Endothelial cell of hepatic sinusoid (primary cell): ENCODE measurements at regions not wholly inside any gene's neighbourhood (a gene's known extent, or its start where the extent isn't known, plus 50 kb on each side); places are given as distances from the start of the nearest gene placed in this dataset.
"Not testable (repeated sequence)": the region's sequence is repeated elsewhere in the genome, so short reads cannot be mapped to it uniquely, and the experiment has no call there.

ENCODE experiments used
- in situ Hi-C: cut with HindIII; loops from 2 replicates; pipeline ENCODE4 v1.10.0; 2017; ENCODE audit warnings: low sequenced_read_pairs

DNA sequence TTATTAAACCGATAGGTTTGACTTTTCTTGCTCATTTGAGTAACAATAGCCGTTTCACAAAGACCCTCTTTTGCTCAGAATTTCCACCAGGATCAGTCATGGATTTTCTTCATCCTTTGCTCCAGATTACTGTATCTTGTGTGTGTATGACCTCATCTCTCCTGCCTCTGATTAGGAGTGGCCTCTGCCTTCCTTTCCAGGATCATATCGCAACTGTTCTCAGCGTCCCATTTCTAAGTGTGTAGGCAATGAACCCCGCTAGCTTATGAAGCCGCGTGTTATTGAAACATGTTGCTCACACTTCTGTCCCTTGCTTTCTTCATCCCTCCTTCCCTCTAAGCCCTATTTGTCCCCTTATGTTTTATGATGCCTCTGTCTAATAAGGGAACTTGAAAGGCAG, 169.8 kb upstream of the RPS23 start:
- in situ Hi-C loops = no loop called here

DNA sequence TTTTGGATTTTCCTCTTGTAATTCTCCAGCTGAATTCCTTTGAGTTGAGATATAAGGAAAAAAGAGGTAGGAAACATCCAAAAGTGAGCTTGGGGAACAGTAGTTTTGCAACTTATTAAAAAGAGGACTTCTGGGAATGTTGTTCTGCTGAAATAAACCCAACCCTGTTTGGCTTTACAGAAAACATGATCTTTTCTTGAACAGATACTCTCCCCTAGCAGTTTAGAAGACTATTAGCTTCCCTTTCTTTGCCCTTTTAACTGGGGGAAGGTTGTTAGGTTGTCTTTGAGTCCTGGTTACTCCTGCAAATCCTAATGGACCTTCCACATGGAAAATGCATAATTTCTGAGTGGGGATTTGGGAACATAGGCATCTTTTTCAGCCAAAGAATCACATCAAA, 168.7 kb upstream of the RPS23 start:
- in situ Hi-C loops = no loop called here

DNA sequence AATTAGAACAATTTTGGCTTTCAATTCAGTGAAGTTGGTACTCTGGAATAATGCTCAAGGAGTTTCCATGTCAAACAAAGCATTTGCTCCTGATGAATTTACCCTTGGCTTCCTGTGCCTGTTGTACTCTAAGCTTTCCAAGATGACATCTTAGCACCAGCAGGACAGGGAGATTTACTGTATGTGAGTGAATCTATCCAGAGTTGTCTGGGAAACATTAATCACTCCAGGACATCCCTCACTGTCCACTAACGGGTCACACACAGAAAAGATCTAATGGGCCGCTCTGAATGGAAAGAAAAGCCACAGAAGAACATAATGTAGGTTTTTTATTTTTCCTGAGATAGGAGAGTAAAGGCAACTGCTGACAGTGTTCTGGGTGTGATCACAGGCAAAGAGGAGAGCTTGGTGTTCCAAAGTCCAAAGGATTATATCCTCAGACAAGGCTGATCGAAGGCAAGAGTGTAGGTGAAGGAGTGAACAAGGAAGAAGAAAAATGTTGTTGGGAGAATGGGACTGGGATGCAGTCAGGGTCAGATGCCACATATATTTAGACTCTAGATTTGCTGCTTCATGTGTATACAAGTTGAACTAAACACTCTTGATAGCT, 167.7 kb upstream of the RPS23 start:
- in situ Hi-C loops = no loop called here

DNA sequence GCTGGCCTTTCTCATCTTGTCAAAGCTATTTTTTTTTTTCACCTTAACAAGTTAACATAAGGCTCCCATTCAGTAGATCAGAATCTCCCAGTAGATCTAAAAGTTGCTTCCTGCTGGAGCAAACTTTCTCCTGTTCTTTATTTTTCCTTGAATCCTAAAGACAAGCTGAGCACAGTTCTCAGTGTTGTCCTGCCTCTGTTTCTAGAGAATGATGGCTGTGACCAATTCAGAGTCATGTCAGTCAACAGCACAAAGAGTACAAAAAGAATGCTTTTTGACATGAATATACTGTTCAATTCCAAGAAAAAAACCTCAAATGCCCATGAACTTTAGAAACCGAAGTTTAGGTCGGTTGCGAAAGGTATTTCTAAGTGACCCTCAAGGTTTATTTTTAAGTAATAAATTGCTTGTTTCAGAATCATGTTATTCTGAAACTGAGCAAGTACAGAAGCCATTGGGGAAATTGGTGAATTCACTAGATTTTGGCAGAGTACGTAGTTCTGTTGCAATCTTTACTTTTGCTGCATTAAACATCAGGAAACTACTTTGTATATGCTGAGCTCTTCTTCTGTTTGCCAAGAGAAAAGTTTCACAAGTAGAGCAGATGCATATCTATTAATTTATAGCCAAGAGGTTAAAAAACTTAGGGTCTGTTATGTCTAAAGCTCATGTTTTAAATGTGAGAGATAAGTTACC, 161.7 kb upstream of the RPS23 start:
- in situ Hi-C loops = no loop called here

DNA sequence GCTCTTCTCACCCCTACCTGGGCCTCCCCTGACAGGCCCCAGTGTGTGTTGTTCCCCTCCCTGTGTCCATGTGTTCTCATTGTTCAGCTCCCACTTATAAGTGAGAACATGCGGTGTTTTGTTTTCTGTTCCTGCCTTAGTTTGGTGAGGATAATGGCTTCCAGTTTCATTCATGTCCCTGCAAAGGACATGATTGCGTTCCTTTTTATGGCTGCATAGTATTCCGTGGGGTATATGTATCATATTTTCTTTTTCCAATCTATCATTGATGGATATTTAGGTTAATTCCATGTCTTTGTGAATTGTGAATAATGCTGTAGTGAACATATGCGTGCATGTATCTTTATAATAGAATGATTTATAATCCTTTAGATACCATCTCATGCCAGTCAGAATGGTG, 159.4 kb upstream of the RPS23 start:
- in situ Hi-C loops = not testable (repeated sequence)

DNA sequence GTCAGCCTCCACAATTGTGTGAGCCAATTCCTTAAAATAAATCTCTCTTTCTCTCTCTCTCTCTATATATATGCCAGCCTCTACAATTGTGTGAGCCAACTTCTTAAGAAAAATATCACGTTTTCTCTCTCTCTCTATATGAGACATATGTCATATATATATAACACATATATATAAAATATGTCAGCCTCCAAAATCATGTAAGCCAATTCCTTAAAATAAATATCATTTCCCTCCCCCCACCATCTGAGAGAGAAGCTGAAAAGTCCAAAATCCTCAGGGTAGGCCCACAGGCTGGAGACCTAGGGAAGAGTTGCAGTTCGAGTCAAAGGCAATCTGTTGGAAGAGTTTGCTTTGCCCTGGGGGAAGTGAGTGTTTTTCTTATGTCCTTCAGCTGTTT, 158.1 kb upstream of the RPS23 start:
- in situ Hi-C loops = no loop called here

DNA sequence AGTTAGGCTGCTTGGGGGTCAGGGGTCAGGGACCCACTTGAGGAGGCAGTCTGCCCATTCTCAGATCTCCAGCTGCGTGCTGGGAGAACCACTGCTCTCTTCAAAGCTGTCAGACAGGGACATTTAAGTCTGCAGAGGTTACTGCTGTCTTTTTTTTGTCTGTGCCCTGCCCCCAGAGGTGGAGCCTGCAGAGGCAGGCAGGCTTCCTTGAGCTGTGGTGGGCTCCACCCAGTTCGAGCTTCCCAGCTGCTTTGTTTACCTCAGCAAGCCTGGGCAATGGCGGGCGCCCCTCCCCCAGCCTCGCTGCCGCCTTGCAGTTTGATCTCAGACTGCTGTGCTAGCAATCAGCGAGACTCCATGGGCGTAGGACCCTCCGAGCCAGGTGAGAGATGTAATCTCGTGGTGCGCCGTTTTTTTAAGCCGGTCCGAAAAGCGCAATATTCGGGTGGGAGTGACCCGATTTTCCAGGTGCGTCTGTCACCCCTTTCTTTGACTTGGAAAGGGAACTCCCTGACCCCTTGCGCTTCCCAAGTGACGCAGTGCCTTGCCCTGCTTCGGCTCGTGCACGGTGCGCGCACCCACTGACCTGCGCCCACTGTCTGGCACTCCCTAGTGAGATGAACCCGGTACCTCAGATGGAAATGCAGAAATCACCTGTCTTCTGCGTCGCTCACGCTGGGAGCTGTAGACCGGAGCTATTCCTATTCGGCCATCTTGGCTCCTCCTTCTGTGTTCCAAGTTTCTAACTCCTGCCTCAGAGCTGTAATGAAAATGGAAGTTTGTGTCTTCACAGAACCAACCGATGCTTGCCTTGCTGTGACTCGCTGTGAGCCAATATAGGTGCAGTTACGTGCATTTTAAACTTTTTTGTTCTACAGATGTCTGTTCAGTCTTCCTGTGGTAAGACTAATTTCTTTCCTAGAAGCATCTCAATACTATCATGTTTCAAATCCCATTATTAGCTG, 156.8 kb upstream of the RPS23 start:
- in situ Hi-C loops = not testable (repeated sequence)

DNA sequence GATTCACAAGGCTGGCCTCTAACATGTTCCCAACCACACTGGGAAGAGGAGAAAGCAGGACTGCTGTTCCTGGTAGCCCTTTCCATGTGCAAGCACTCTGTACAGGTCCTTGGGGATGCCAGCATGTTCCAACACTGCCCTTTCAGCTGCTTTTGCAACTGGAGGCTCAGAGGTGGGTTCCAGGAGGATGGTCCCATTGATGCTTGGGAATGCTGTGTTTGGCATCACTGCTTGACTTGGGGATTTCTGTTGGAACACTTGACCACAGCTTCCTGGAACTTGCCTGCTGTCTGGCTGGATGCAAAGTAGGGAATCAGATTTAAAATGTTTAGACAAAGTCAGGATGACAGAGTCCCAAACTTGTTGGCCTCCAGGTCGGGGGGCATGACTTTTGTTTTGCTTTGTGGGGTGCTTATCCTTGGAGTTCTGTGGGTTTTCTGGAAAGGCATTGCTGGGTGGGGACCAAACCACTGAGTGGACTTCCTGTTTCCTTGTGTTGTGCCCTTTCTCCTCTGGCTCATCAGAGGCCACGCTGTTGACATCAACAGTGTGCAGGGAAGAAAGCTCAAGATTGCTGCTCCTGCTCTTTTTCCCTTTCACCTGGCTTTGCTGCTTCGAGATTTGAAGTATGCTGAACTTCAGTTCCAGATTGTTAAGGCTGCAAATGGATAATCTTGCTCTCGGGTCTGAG, 148.5 kb upstream of the RPS23 start:
- in situ Hi-C loops = no loop called here

DNA sequence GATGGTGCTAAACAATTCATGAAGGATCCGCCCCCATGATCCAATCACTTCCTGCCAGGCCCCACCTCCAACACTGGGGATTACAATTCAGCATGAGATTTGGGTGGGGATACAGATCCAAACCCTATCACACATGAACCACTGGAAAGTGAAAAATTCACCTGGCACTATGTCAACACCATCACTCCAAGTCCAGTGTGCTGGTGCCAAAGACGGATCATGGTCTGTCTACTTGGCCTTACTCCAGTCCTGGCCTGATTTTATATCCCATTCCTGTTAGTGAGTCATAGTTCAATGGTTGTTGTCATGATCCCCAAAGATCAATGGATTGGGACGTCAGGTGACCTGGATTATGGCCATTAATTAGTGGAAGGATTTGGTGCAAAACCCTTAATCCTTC, 147.4 kb upstream of the RPS23 start:
- in situ Hi-C loops = no loop called here

DNA sequence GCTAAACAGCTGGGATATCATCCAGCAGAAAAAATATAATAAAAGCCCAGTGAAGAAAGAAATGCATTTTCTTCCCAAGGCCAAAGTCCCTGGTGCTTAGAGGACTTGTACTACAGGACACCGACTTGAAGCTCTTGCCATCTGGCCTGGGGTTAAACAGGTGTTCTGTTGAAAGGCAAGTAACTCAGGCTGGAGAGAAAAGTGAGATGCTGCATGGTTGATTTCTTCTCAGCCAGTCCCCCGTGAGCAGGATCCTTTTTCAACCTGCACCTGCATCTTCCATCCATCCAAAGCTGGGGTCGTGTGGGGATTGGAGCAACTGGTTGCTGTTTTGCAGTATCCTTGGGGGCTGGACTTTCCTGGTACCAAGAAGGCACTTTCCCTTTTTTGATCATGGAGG, 146.1 kb upstream of the RPS23 start:
- in situ Hi-C loops = no loop called here

DNA sequence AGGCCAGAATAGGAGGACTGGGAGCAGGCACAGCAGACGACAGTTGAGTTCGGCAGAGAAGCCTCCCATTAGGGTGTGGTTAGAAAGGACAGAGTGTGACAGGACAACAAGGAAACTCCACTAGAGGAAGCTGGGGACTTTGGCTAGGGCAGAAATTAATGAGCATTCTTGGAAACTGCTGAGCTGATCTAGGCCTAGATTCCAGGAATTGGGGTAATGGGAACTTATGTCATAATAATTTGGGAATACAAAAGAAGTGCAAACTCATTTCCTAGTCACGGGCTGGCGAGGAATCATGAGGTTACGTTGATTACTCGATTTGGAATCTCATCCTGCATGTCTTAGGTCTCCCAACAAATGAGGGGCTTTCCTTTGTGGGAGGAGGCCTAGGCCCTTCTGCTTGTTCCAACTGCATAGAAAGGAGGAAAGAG, 144.6 kb upstream of the RPS23 start:
- in situ Hi-C loops = no loop called here

DNA sequence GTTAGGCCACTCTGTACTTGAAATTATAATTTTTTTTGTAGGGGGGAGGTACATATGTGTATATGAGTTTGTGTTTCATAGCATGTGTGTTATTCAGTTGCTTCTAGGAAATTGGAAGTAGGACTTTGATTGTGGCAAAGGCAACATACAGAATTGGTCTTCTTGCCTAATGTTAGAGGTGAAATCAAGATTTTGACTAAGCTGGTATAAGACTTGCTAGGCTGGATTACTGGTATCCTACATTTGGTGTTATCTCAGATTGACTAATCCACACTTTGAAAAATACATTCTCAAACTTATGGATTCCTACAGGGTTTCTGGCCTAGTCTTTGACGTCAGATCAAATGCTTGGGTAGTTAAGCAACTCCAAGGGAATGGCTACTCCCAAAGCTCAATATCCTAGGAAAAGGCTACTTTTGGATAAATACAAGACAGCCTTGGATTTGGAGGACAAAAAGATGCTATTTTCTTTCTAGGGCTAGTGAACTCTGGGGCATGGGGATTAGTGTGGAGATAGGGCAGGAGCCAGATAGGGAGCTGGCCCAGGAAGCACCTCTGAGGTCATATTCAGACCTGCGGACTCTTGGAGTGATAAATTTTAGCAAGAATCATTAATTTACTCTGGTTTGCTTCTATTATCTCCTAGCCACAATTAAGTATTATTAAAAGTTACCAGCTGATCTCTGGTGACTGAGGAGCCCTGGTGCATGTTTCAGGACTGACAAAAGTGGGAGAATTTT, 144.0 kb upstream of the RPS23 start:
- in situ Hi-C loops = no loop called here

DNA sequence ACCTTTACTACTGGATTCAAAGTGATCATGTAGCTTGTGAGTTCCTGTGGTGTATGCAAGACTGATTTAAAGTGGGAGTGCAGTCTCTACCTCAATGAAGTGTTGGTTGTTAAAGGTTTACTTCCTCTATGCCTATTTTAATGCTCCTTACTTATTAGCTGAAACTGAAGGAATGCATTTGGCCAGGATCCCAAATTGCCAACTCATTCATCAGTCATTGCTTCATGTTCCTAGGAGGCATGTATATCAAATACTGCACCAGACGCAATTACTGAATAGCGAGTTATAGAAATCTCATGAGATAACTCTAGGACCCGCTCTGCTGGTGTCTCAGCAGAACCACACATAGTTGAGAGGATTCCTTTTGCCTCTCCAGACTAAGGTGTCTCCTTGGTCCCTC, 143.0 kb upstream of the RPS23 start:
- in situ Hi-C loops = no loop called here

DNA sequence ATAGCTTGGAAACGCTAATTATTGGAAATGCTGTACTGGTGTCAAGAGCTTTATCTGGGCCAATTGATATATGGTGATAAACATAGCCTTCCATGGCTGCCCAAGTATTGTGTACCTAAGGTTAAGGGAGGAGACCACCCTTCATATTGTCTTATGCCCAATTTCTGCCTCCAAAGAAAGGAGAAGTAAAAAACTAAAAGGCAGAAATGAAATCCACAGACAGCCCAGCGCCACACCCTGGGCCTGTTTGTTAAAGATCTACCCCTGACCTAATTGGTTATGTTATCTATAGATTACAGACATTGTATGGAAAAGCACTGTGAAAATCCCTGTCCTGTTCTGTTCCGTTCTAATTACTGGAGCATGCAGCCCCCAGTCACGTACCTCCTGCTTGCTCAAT, 142.4 kb upstream of the RPS23 start:
- in situ Hi-C loops = not testable (repeated sequence)

DNA sequence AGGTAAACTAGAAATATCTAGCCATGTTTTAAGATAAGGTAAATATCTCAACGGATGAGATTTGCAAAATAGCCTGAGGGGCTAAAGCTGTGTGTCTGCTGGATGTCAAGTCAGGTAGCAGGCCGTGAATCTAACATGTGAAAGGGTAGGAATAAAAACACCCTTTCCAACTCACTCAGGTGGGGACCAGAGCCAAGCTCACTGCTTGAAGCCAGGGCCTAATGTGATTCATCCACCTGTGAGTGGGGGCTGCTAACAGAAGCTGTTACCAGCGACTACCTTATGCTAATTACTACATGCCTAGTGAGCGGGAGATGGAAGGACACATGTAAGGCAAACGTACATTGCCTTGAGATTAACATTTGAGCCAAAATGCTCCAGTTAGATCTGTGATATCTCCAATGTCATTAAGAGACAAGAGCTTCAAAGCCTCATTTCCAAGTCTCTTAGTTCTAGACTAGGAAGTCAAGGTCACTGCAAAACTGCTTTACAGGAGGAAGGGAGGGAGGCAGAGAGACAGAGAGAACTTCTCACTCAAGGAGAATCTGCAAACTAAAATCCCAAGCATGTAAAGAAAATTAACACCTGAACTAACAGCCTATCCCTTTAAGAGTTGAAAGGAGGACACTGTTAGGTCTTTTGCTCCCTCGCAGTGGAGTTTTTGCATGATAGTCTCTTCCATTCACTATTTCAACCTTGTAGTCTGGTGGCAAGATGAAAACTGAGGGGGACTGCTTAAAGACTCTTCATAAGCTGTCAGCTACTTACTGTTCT, 141.6 kb upstream of the RPS23 start:
- in situ Hi-C loops = no loop called here

DNA sequence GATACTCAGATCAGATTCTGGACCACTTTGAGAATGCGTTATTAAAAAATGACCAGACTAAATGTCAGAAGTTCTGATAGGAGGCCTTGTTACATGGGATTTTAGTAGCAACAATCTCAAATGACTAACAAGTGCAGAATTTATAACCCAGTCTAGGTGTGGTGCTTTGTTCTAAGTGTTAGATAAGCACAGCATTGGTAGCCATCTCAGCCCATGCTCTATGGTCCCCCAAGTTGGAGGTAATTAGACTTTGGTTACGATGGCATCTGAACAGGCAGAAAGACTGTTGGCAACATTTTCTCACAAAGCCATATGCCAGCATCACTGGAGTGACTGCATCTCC, 140.4 kb upstream of the RPS23 start:
- in situ Hi-C loops = no loop called here

DNA sequence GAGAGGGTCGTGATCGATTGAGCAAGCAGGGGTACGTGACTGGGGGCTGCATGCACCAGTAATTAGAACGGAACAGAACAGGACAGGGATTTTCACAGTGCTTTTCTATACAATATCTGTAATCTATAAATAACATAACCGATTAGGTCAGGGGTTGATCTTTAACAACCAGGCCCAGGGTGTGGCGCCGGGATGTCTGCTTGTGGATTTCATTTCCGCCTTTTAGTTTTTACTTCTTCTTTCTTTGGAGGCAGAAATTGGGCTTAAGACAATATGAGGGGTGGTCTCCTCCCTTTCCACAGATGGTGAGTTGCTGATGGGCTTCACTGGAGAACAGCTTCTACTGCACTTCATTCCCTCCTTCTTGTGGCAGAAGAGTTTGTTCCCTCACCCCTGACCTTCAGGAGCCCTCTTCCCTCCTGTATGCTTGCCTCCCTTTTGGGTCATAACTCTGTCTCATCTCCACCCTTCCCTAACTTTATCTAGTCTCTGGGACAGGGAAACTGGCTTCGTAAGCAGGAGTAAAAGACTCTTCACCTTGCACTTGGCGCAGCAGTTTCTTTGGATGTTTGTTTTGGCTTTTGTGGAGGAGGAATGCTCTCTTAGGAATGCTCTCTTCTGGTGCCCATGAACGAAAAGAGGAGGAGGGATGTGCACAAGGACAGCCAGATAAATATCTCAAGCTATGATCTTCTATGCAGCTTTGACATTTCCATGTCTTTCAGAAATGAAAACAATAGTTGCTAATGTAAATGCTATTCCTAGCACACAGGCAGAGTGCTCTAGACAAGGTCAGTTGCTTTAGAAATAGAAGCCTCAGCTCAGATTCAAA, 139.8 kb upstream of the RPS23 start:
- in situ Hi-C loops = no loop called here

DNA sequence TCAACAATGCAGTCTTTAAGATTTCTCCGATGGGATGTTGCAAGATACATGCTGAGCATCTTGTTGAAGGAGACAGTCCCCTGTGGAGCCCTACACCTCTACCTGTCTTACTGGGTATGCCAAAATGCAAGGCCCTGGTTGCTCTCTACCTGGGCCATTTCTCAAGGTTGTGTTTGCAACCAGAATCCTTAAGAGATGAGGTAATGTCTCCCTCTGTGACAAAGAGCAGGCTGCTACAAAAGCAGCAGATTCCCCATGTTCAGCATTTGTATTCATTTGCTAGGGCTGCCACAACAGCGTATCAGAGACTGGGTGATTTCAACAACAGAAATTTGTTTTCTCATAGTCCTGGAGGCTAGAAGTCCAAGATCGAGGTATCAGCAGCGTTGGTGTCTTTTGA, 138.4 kb upstream of the RPS23 start:
- in situ Hi-C loops = no loop called here

DNA sequence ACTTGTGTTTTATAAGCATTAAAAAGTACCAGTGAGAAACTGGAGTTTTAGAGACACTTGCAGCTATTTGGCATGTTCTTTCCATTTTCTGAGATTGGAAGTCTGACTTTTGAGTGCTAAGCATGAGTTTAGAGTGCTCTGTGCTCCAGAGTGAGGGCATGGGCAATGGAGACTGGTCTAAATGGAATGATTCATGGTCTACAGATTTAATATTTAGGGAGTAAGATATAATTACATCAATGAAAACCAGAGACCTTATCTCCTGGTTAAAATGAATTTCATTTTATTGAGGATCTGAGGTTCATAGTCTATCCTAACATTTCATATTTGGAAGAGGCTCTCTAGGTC, 135.9 kb upstream of the RPS23 start:
- in situ Hi-C loops = no loop called here
